ENCODE measurements at regions not wholly inside any gene's neighbourhood (a gene's known extent, or its start where the extent isn't known, plus 50 kb on each side); places are given as distances from the start of the nearest gene placed in this dataset. TPM values are rescaled to one million over a fixed set of nuclear protein-coding genes. Genes with fewer than 3 reads are reported as not detected.
"Not testable (repeated sequence)": the region's sequence is repeated elsewhere in the genome, so short reads cannot be mapped to it uniquely, and the experiment has no call there.

DNA sequence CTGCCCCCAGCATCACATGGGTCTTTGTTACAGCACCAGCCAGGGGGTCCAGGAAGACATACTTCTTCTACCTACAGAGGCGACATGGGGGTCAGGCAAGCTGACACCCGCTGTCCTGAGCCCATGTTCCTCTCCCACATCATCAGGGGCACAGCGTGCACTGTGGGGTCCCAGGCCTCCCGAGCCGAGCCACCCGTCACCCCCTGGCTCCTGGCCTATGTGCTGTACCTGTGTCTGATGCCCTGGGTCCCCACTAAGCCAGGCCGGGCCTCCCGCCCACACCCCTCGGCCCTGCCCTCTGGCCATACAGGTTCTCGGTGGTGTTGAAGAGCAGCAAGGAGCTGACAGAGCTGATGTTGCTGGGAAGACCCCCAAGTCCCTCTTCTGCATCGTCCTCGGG, 434.2 kb downstream of the OR4F29 start:
- BruUV-seq (replicated peaks): TSS peak; percentile 21
- H3F3A ChIP-seq (ENCODE audit: low read length, unreplicated experiment); H4K20me1 ChIP-seq (ENCODE audit: low read length); H3K4me2 ChIP-seq (ENCODE audit: low read length); H3K4me3 ChIP-seq (ENCODE audit: low read length); H3K4me1 ChIP-seq (ENCODE audit: insufficient read depth, low read length); H3K27me3 ChIP-seq (ENCODE audit: low read length); ATAC-seq; H3K9ac ChIP-seq (ENCODE audit: low read length); H3K9me2 ChIP-seq (replicated peaks; ENCODE audit: low read length); CTCF ChIA-PET; H3K79me2 ChIP-seq (ENCODE audit: low read length); POLR2A ChIA-PET (ENCODE audit: unreplicated experiment); H3K9me3 ChIP-seq (ENCODE audit: low read length); H3K36me3 ChIP-seq (ENCODE audit: low read depth, low read length); H3K27ac ChIP-seq (ENCODE audit: low read length); H2AFZ ChIP-seq (ENCODE audit: low read length); DNase-seq; intact Hi-C loops (cut with micrococcal nuclease): not testable (repeated sequence)

DNA sequence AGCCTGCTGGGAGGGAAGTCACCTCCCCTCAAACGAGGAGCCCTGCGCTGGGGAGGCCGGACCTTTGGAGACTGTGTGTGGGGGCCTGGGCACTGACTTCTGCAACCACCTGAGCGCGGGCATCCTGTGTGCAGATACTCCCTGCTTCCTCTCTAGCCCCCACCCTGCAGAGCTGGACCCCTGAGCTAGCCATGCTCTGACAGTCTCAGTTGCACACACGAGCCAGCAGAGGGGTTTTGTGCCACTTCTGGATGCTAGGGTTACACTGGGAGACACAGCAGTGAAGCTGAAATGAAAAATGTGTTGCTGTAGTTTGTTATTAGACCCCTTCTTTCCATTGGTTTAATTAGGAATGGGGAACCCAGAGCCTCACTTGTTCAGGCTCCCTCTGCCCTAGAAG, 435.5 kb downstream of the OR4F29 start:
- H3K4me3 ChIP-seq (ENCODE audit: low read length); H3K27me3 ChIP-seq (ENCODE audit: low read length); H3K79me2 ChIP-seq (ENCODE audit: low read length); H3K36me3 ChIP-seq (ENCODE audit: low read depth, low read length); ATAC-seq; H2AFZ ChIP-seq (ENCODE audit: low read length); DNase-seq; H3K9me2 ChIP-seq (replicated peaks; ENCODE audit: low read length); intact Hi-C loops (cut with micrococcal nuclease); CTCF ChIA-PET; H3K9ac ChIP-seq (ENCODE audit: low read length); POLR2A ChIA-PET (ENCODE audit: unreplicated experiment); H3K4me2 ChIP-seq (ENCODE audit: low read length); H3K9me3 ChIP-seq (ENCODE audit: low read length); H4K20me1 ChIP-seq (ENCODE audit: low read length); BruUV-seq (replicated peaks); H3K27ac ChIP-seq (ENCODE audit: low read length); H3K4me1 ChIP-seq (ENCODE audit: insufficient read depth, low read length); H3F3A ChIP-seq (ENCODE audit: low read length, unreplicated experiment): not testable (repeated sequence)

DNA sequence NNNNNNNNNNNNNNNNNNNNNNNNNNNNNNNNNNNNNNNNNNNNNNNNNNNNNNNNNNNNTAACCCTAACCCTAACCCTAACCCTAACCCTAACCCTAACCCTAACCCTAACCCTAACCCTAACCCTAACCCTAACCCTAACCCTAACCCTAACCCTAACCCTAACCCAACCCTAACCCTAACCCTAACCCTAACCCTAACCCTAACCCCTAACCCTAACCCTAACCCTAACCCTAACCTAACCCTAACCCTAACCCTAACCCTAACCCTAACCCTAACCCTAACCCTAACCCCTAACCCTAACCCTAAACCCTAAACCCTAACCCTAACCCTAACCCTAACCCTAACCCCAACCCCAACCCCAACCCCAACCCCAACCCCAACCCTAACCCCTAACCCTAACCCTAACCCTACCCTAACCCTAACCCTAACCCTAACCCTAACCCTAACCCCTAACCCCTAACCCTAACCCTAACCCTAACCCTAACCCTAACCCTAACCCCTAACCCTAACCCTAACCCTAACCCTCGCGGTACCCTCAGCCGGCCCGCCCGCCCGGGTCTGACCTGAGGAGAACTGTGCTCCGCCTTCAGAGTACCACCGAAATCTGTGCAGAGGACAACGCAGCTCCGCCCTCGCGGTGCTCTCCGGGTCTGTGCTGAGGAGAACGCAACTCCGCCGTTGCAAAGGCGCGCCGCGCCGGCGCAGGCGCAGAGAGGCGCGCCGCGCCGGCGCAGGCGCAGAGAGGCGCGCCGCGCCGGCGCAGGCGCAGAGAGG, 441.3 kb downstream of the OR4F29 start:
- DNase-seq; H3K9me2 ChIP-seq (replicated peaks; ENCODE audit: low read length); H3K9me3 ChIP-seq (ENCODE audit: low read length); H3K4me1 ChIP-seq (ENCODE audit: insufficient read depth, low read length); H3K27ac ChIP-seq (ENCODE audit: low read length); H3K4me2 ChIP-seq (ENCODE audit: low read length); CTCF ChIA-PET; H3K9ac ChIP-seq (ENCODE audit: low read length); intact Hi-C loops (cut with micrococcal nuclease); H3K4me3 ChIP-seq (ENCODE audit: low read length); H2AFZ ChIP-seq (ENCODE audit: low read length); BruUV-seq (replicated peaks); H3K27me3 ChIP-seq (ENCODE audit: low read length); H3F3A ChIP-seq (ENCODE audit: low read length, unreplicated experiment); H3K79me2 ChIP-seq (ENCODE audit: low read length); H4K20me1 ChIP-seq (ENCODE audit: low read length); H3K36me3 ChIP-seq (ENCODE audit: low read depth, low read length); POLR2A ChIA-PET (ENCODE audit: unreplicated experiment): not testable (repeated sequence)
- ATAC-seq: peak; percentile 27

Small RNAs in the stretch of these regions (microRNA-seq; reads per million reads assigned to microRNA genes)
- gene MIR6859-1 (ENCODE audit: unreplicated experiment) (not detected), gene MIR6859-2 (ENCODE audit: unreplicated experiment) (not detected)

All from PC-3 (cell line).